ENCODE measurements at regions not wholly inside any gene's neighbourhood (a gene's known extent, or its start where the extent isn't known, plus 50 kb on each side); places are given as distances from the start of the nearest gene placed in this dataset.

DNA sequence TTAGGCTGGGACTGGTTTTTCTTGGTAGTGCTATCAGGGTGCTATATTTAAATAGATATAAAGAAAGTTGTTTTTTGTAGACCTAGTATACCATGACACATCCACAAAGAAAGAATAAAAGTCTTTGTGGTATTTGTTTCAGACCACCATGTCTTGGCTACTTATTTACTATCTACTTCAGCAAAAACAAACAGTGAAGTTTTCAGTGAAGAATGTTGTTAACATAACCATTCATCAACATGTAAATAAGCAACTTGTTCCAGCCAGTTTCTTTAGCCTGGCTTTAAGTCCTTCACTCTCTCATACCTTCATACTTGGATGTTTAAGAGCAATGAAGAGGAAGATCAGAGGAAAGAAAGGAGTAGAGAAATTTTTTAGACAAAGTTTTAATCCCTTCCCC is 624.1 kb downstream of the CD109 start:
- TF ChIP-seq, protein P1, sequence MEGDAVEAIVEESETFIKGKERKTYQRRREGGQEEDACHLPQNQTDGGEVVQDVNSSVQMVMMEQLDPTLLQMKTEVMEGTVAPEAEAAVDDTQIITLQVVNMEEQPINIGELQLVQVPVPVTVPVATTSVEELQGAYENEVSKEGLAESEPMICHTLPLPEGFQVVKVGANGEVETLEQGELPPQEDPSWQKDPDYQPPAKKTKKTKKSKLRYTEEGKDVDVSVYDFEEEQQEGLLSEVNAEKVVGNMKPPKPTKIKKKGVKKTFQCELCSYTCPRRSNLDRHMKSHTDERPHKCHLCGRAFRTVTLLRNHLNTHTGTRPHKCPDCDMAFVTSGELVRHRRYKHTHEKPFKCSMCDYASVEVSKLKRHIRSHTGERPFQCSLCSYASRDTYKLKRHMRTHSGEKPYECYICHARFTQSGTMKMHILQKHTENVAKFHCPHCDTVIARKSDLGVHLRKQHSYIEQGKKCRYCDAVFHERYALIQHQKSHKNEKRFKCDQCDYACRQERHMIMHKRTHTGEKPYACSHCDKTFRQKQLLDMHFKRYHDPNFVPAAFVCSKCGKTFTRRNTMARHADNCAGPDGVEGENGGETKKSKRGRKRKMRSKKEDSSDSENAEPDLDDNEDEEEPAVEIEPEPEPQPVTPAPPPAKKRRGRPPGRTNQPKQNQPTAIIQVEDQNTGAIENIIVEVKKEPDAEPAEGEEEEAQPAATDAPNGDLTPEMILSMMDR (IDR thresholded peaks at IDR 0.05; ENCODE audit: low read depth, low read length): no peak

DNA sequence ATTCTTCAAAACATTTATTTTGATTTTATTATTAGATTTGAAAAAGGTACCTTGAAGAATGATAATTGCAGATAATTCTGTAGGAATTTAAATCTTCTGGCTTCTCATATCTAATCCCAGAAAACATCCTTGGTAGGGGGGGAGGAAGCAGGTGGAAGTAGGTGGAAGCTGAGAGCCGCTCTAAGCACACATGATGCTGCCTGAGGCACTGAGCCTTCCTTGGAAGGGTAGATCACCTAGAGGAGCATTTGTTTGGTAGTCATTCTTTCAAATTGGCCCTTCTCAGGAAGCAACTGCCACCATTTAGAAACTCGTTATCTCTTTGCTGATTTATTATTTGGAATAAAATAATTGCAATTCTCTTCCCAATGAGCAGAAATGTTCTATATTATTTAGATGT is 623.3 kb downstream of the CD109 start:
- no peak overlapping the region for H3K4me3 ChIP-seq (ENCODE audit: low read depth, low read length)

More for the DNA sequence above, 624.1 kb downstream of the CD109 start:
- Histone ChIP-seq H3K36me3 (no peaks in the 10 kb centered on the region), H3K4me3 (ENCODE audit: low read depth, low read length) (no peak overlapping the region), H3K9me3 (no peaks in the 10 kb centered on the region), H3K27me3 (no peaks in the 10 kb centered on the region), H3K4me1 (no peaks in the 10 kb centered on the region)
- no peak for DNase-seq

DNA sequence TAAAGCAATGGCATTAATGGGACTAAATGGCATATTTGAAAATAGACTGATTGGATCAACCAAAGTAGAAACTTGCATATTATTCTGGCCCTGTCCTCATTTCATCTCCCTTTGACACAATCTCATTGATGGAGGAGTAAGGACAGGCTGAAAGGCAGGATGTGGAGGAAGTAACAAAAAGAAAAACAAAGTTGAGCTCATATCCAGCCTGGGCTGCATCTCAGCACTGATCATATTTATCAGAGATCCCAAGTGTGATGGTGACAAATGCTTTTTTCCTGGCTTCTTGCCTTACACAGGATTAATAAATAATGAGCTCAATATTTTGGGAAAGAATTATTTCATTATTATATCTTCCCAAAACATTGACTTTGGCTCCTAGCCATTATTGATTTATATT is 622.7 kb downstream of the CD109 start:
- Histone ChIP-seq H3K9me3 (no peaks in the 10 kb centered on the region), H3K4me1 (no peaks in the 10 kb centered on the region), H3K27me3 (no peaks in the 10 kb centered on the region), H3K4me3 (ENCODE audit: low read depth, low read length) (no peak overlapping the region), H3K36me3 (no peaks in the 10 kb centered on the region)
- DNase-seq: no peak
- TF ChIP-seq, protein P1 (IDR thresholded peaks at IDR 0.05; ENCODE audit: low read depth, low read length): no peak

More for the DNA sequence above, 623.3 kb downstream of the CD109 start:
- TF ChIP-seq, protein P1 (IDR thresholded peaks at IDR 0.05; ENCODE audit: low read depth, low read length): no peak
- Histone ChIP-seq H3K9me3 (no peaks in the 10 kb centered on the region), H3K4me1 (no peaks in the 10 kb centered on the region), H3K27me3 (no peaks in the 10 kb centered on the region), H3K36me3 (no peaks in the 10 kb centered on the region)
- DNase-seq: no peak

DNA sequence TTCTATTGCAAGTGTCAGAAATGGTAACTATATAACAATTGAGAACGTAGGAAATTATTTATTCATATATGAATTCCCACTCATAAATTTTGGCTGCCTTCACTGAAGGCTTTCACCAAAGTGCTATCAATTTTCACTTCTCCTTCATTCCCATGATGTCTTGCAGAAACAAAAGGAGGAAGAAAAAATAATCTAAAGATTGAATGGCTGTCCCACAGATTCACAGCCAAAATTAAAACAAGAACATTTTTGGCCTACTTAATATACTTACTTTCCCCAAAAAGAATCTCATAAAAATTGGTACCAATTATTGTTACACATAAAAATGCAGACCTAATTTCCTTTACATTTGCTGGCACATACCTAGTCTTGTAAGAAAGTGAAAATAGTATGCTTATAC is 616.1 kb downstream of the CD109 start:
- no peak for DNase-seq
- Histone ChIP-seq H3K36me3 (no peaks in the 10 kb centered on the region), H3K27me3 (no peaks in the 10 kb centered on the region), H3K4me3 (ENCODE audit: low read depth, low read length) (no peak overlapping the region), H3K4me1 (no peaks in the 10 kb centered on the region), H3K9me3 (no peaks in the 10 kb centered on the region)
- TF ChIP-seq, protein P1 (IDR thresholded peaks at IDR 0.05; ENCODE audit: low read depth, low read length): no peak

DNA sequence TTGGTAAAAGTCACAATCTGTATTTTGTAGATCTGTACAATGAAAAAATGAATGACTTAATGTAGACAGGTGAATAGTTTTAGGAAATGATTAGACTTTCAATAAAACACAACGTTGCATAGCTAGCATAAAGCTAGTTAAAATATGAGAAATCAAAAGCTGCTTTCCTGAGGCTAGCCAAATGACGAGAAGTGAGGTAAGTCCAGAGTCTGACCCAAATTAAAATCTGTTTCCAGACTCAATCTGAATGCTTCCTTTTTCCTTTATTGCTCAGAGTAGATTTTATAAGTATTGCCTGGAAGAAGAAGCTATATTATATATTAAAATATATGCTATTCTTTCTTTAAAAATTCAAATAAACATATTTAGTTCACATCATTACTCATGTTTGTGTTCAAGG is 615.4 kb downstream of the CD109 start:
- Histone ChIP-seq H3K9me3 (no peaks in the 10 kb centered on the region), H3K4me3 (ENCODE audit: low read depth, low read length) (no peak overlapping the region), H3K36me3 (no peaks in the 10 kb centered on the region), H3K4me1 (no peaks in the 10 kb centered on the region), H3K27me3 (no peaks in the 10 kb centered on the region)
- no peak for DNase-seq
- TF ChIP-seq, protein P1 (IDR thresholded peaks at IDR 0.05; ENCODE audit: low read depth, low read length): no peak

DNA sequence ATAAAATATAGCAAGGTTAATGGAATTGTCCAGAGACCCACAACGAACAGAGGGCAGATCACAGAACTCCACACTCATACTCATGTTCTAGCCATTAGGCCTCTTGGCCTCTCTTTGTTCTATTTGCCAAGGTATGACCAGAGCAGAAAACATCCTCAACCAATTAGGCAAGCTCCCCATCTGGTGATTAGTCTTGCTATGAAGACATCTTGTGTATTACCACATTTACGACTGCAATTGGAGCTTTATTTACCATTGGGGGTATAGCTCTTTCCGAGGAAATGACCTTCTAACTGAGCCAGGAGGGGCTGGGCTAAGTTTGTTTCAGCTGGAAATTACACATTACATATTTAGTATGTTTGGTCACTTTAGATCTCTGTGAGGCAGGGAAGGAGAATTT is 593.9 kb downstream of the CD109 start:
- no peaks in the 10 kb centered on the region for H3K36me3 ChIP-seq
- no peaks in the 10 kb centered on the region for H3K4me1 ChIP-seq
- H3K9me3 ChIP-seq: no peaks in the 10 kb centered on the region
- TF ChIP-seq, protein P1 (IDR thresholded peaks at IDR 0.05; ENCODE audit: low read depth, low read length): no peak
- no peak for DNase-seq
- H3K27me3 ChIP-seq: no peaks in the 10 kb centered on the region
- no peak overlapping the region for H3K4me3 ChIP-seq (ENCODE audit: low read depth, low read length)
